ENCODE measurements at regions not wholly inside any gene's neighbourhood (a gene's known extent, or its start where the extent isn't known, plus 50 kb on each side); places are given as distances from the start of the nearest gene placed in this dataset.
"Not testable (repeated sequence)": the region's sequence is repeated elsewhere in the genome, so short reads cannot be mapped to it uniquely, and the experiment has no call there.

- no peaks in the 10 kb centered on the region for H3K27me3 ChIP-seq (ENCODE audit: control insufficient read depth in 3 of 3, insufficient read depth in 3 of 3, low read length in 3 of 3)
These were observed 1061.2 kb downstream of the DIPK2A start for GRCh38 chr3:145032791-145033190.

DNA sequence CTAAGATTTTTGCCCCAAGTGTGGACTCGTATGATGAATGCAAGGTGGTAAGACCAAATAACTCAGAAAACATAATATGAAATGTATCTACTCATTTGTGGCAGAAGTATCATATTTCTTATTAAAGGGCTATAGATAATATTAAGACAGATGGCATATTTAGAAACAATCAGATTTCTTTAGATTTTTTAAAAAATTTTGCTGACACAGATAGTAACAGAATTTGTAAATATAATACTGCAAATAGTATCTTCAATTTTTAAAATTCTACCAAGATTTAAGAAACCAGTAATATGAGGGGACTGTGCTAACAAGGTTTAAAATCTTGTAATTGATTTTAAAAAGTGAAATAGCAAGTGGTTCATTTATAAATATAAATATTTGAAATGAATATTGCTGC, 1064.1 kb downstream of the DIPK2A start:
- Histone ChIP-seq H3K9me3 (ENCODE audit: control insufficient read depth in 3 of 3, low read length in 3 of 3) (no peaks in the 10 kb centered on the region), H3K27ac (ENCODE audit: low read depth, low read length) (no peak overlapping the region), H3K4me1 (ENCODE audit: control insufficient read depth in 3 of 3, insufficient read depth in 3 of 3, low read length in 3 of 3) (no peaks in the 10 kb centered on the region), H3K27me3 (ENCODE audit: control insufficient read depth in 3 of 3, insufficient read depth in 3 of 3, low read length in 3 of 3) (no peaks in the 10 kb centered on the region), H3K4me3 (ENCODE audit: low read length in 3 of 3) (no peak overlapping the region), H3K36me3 (ENCODE audit: control insufficient read depth in 3 of 3, insufficient read depth in 3 of 3, low read length in 3 of 3) (no peaks in the 10 kb centered on the region), H3K9ac (ENCODE audit: low read depth in 1 of 3, low read length in 3 of 3) (no peak overlapping the region)

More at GRCh38 chr3:145032791-145033190, 1061.2 kb downstream of the DIPK2A start:
- Histone ChIP-seq H3K36me3 (ENCODE audit: control insufficient read depth in 3 of 3, insufficient read depth in 3 of 3, low read length in 3 of 3) (no peaks in the 10 kb centered on the region), H3K9ac (ENCODE audit: low read depth in 1 of 3, low read length in 3 of 3) (no peak overlapping the region), H3K27ac (ENCODE audit: low read depth, low read length) (no peak overlapping the region), H3K4me3 (ENCODE audit: low read length in 3 of 3) (no peak overlapping the region), H3K9me3 (ENCODE audit: control insufficient read depth in 3 of 3, low read length in 3 of 3) (no peaks in the 10 kb centered on the region), H3K4me1 (ENCODE audit: control insufficient read depth in 3 of 3, insufficient read depth in 3 of 3, low read length in 3 of 3) (no peaks in the 10 kb centered on the region)

DNA sequence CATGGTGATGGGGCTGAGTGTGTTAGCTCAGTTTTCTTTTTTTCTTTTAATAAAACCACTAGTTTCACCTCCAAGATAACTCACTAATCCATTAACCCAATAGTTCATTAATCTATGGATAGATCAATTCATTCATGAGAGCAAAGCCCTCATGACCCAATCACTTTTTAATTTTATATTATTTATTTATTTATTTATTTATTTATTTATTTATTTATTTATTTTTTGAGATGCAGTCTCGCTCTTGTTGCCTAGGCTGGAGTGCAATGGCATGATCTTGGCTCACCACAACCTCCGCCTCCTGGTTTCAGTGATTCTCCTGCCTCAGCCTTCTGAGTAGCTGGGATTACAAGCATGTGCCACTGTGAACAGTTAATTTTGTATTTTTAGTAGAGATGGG, 1082.4 kb downstream of the DIPK2A start:
- H3K9me3 ChIP-seq (ENCODE audit: control insufficient read depth in 3 of 3, low read length in 3 of 3); H3K27me3 ChIP-seq (ENCODE audit: control insufficient read depth in 3 of 3, insufficient read depth in 3 of 3, low read length in 3 of 3); H3K27ac ChIP-seq (ENCODE audit: low read depth, low read length); H3K36me3 ChIP-seq (ENCODE audit: control insufficient read depth in 3 of 3, insufficient read depth in 3 of 3, low read length in 3 of 3); H3K4me3 ChIP-seq (ENCODE audit: low read length in 3 of 3); H3K4me1 ChIP-seq (ENCODE audit: control insufficient read depth in 3 of 3, insufficient read depth in 3 of 3, low read length in 3 of 3); H3K9ac ChIP-seq (ENCODE audit: low read depth in 1 of 3, low read length in 3 of 3): not testable (repeated sequence)

GRCh38 chr3:145055375-145056076, 1083.9 kb downstream of the DIPK2A start:
- H3K27ac ChIP-seq (ENCODE audit: low read depth, low read length), result no peak overlapping the region
- no peak overlapping the region for H3K4me3 ChIP-seq (ENCODE audit: low read length in 3 of 3)
- no peaks in the 10 kb centered on the region for H3K27me3 ChIP-seq (ENCODE audit: control insufficient read depth in 3 of 3, insufficient read depth in 3 of 3, low read length in 3 of 3)
- H3K36me3 ChIP-seq (ENCODE audit: control insufficient read depth in 3 of 3, insufficient read depth in 3 of 3, low read length in 3 of 3), result no peaks in the 10 kb centered on the region
- no peaks in the 10 kb centered on the region for H3K4me1 ChIP-seq (ENCODE audit: control insufficient read depth in 3 of 3, insufficient read depth in 3 of 3, low read length in 3 of 3)
- no peaks in the 10 kb centered on the region for H3K9me3 ChIP-seq (ENCODE audit: control insufficient read depth in 3 of 3, low read length in 3 of 3)
- H3K9ac ChIP-seq (ENCODE audit: low read depth in 1 of 3, low read length in 3 of 3), result no peak overlapping the region

DNA sequence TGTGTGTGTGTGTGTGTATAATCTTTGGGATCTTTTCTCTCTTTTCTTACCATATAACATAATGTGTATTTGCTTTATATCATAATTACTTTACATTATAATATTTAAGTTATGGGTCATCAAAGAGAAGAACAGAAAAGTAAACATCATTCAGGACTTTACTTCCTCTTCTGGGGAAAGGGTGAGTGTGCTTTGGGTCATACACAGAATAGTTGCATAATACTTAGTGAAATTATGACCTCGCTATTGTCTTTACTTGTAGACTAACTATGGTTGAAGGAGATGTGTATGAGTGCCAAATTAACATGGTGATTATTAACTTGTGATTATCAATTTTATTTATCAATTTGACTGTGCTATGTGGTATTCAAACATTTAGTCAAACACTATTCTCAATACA, 1086.9 kb downstream of the DIPK2A start:
- H3K4me3 ChIP-seq (ENCODE audit: low read length in 3 of 3), result no peak overlapping the region
- no peak overlapping the region for H3K27ac ChIP-seq (ENCODE audit: low read depth, low read length)
- no peak overlapping the region for H3K9ac ChIP-seq (ENCODE audit: low read depth in 1 of 3, low read length in 3 of 3)
- no peaks in the 10 kb centered on the region for H3K27me3 ChIP-seq (ENCODE audit: control insufficient read depth in 3 of 3, insufficient read depth in 3 of 3, low read length in 3 of 3)
- no peaks in the 10 kb centered on the region for H3K4me1 ChIP-seq (ENCODE audit: control insufficient read depth in 3 of 3, insufficient read depth in 3 of 3, low read length in 3 of 3)
- H3K9me3 ChIP-seq (ENCODE audit: control insufficient read depth in 3 of 3, low read length in 3 of 3), result peaks cover 0 to 2% (median 0%) of the 10 kb centered on the region in 3 donors
- no peaks in the 10 kb centered on the region for H3K36me3 ChIP-seq (ENCODE audit: control insufficient read depth in 3 of 3, insufficient read depth in 3 of 3, low read length in 3 of 3)

DNA sequence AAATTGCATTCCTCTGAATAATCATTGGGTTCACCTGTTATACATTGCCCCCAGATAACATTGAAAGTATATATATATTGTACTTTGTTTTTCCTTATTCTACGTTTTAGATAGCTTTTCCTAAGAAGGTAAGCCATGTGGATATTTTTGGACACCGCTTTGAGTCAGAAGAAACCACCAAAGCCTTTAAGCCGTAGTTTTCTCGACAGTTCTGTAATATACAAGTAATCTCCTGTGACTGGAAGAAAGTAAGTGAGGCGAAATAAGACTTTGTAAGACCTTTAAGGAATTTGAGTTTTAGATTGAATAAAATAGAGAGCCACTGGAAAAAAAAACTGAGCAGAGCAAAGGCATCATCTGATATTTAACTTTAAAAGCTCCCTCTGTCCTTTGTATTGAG, 1092.0 kb downstream of the DIPK2A start:
- no peaks in the 10 kb centered on the region for H3K27me3 ChIP-seq (ENCODE audit: control insufficient read depth in 3 of 3, insufficient read depth in 3 of 3, low read length in 3 of 3)
- H3K4me1 ChIP-seq (ENCODE audit: control insufficient read depth in 3 of 3, insufficient read depth in 3 of 3, low read length in 3 of 3), result no peaks in the 10 kb centered on the region
- H3K9ac ChIP-seq (ENCODE audit: low read depth in 1 of 3, low read length in 3 of 3), result no peak overlapping the region
- H3K36me3 ChIP-seq (ENCODE audit: control insufficient read depth in 3 of 3, insufficient read depth in 3 of 3, low read length in 3 of 3), result no peaks in the 10 kb centered on the region
- no peak overlapping the region for H3K4me3 ChIP-seq (ENCODE audit: low read length in 3 of 3)
- H3K27ac ChIP-seq (ENCODE audit: low read depth, low read length), result no peak overlapping the region
- H3K9me3 ChIP-seq (ENCODE audit: control insufficient read depth in 3 of 3, low read length in 3 of 3), result peaks cover 0 to 2% (median 2%) of the 10 kb centered on the region in 3 donors

- no peaks in the 10 kb centered on the region for H3K27me3 ChIP-seq (ENCODE audit: control insufficient read depth in 3 of 3, insufficient read depth in 3 of 3, low read length in 3 of 3)
- H3K36me3 ChIP-seq (ENCODE audit: control insufficient read depth in 3 of 3, insufficient read depth in 3 of 3, low read length in 3 of 3), result no peaks in the 10 kb centered on the region
- H3K9me3 ChIP-seq (ENCODE audit: control insufficient read depth in 3 of 3, low read length in 3 of 3), result no peaks in the 10 kb centered on the region
- H3K4me1 ChIP-seq (ENCODE audit: control insufficient read depth in 3 of 3, insufficient read depth in 3 of 3, low read length in 3 of 3), result no peaks in the 10 kb centered on the region
- no peak overlapping the region for H3K9ac ChIP-seq (ENCODE audit: low read depth in 1 of 3, low read length in 3 of 3)
- no peak overlapping the region for H3K4me3 ChIP-seq (ENCODE audit: low read length in 3 of 3)
- H3K27ac ChIP-seq (ENCODE audit: low read depth, low read length), result no peak overlapping the region
These were observed 1090.2 kb downstream of the PLOD2 start for GRCh38 chr3:145070795-145071194.

DNA sequence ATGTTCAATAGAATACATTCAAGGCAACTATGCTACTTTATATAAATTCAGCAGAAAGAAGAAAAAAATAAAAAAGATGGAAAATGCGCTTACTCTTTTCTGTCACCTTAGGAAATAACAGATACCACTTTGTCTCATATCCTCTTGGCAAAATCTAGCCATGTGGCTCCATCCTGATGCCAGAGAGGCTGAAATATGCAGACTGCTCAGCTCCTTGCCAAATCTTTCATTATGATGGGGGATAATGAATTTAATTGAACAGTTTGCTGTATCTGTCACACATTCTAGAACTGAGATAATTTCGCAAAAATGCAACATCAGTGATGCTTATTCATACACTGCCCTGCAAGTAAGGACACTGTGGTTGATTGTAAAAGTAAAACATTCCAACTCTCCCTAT, 1081.5 kb downstream of the PLOD2 start:
- no peaks in the 10 kb centered on the region for H3K9me3 ChIP-seq (ENCODE audit: control insufficient read depth in 3 of 3, low read length in 3 of 3)
- no peak overlapping the region for H3K27ac ChIP-seq (ENCODE audit: low read depth, low read length)
- no peaks in the 10 kb centered on the region for H3K27me3 ChIP-seq (ENCODE audit: control insufficient read depth in 3 of 3, insufficient read depth in 3 of 3, low read length in 3 of 3)
- H3K36me3 ChIP-seq (ENCODE audit: control insufficient read depth in 3 of 3, insufficient read depth in 3 of 3, low read length in 3 of 3), result no peaks in the 10 kb centered on the region
- H3K4me1 ChIP-seq (ENCODE audit: control insufficient read depth in 3 of 3, insufficient read depth in 3 of 3, low read length in 3 of 3), result no peaks in the 10 kb centered on the region
- H3K9ac ChIP-seq (ENCODE audit: low read depth in 1 of 3, low read length in 3 of 3), result no peak overlapping the region
- no peak overlapping the region for H3K4me3 ChIP-seq (ENCODE audit: low read length in 3 of 3)

- H3K9me3 ChIP-seq (ENCODE audit: control insufficient read depth in 3 of 3, low read length in 3 of 3), result no peaks in the 10 kb centered on the region
- H3K27me3 ChIP-seq (ENCODE audit: control insufficient read depth in 3 of 3, insufficient read depth in 3 of 3, low read length in 3 of 3), result no peaks in the 10 kb centered on the region
- H3K4me1 ChIP-seq (ENCODE audit: control insufficient read depth in 3 of 3, insufficient read depth in 3 of 3, low read length in 3 of 3), result no peaks in the 10 kb centered on the region
- H3K4me3 ChIP-seq (ENCODE audit: low read length in 3 of 3), result no peak overlapping the region
- no peaks in the 10 kb centered on the region for H3K36me3 ChIP-seq (ENCODE audit: control insufficient read depth in 3 of 3, insufficient read depth in 3 of 3, low read length in 3 of 3)
- H3K27ac ChIP-seq (ENCODE audit: low read depth, low read length), result no peak overlapping the region
- no peak overlapping the region for H3K9ac ChIP-seq (ENCODE audit: low read depth in 1 of 3, low read length in 3 of 3)
These were observed 1073.9 kb downstream of the PLOD2 start for GRCh38 chr3:145087038-145087437.

DNA sequence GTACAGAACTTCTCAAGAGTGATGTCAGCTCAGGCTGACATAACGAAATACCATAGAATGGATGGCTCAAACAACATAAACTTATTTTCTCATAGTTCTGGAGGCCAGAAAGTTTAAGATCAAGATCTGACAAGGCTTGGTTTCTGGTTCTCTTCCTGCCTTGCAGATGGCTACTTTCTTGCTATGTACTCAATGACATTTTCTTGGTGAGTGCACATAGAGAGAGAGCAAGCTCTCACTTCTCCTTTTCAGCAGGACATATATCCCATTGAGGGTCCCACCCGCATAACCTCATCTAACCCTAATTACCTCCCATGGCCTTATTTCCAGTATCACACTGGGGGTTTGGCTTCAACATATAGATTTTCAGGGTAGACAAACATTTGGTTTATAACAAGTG, 1072.1 kb downstream of the PLOD2 start:
- no peak overlapping the region for H3K9ac ChIP-seq (ENCODE audit: low read depth in 1 of 3, low read length in 3 of 3)
- no peak overlapping the region for H3K4me3 ChIP-seq (ENCODE audit: low read length in 3 of 3)
- no peaks in the 10 kb centered on the region for H3K36me3 ChIP-seq (ENCODE audit: control insufficient read depth in 3 of 3, insufficient read depth in 3 of 3, low read length in 3 of 3)
- H3K27ac ChIP-seq (ENCODE audit: low read depth, low read length), result no peak overlapping the region
- H3K27me3 ChIP-seq (ENCODE audit: control insufficient read depth in 3 of 3, insufficient read depth in 3 of 3, low read length in 3 of 3), result no peaks in the 10 kb centered on the region
- H3K4me1 ChIP-seq (ENCODE audit: control insufficient read depth in 3 of 3, insufficient read depth in 3 of 3, low read length in 3 of 3), result no peaks in the 10 kb centered on the region
- no peaks in the 10 kb centered on the region for H3K9me3 ChIP-seq (ENCODE audit: control insufficient read depth in 3 of 3, low read length in 3 of 3)
